ENCODE measurements at regions not wholly inside any gene's neighbourhood (a gene's known extent, or its start where the extent isn't known, plus 50 kb on each side); places are given as distances from the start of the nearest gene placed in this dataset.

- no peak for TF ChIP-seq KDM1A (IDR thresholded peaks at IDR 0.05; ENCODE audit: borderline replicate concordance, low read length)
- TF ChIP-seq YY1 (IDR thresholded peaks at IDR 0.05; ENCODE audit: low read depth, low read length): no peak
- TF ChIP-seq RAD21 (IDR thresholded peaks at IDR 0.05 in 1 of 2, conservative IDR thresholded peaks at IDR 0.05 in 1 of 2; ENCODE audit: low read depth in 2 of 2, low read length in 2 of 2): no peak
- no peak for TF ChIP-seq HDAC6 (IDR thresholded peaks at IDR 0.05; ENCODE audit: low read depth, low read length)
Observed at GRCh38 chr9:28925157-28925556, 1351.9 kb upstream of the C9orf72 start (continued).
